ENCODE measurements at regions not wholly inside any gene's neighbourhood (a gene's known extent, or its start where the extent isn't known, plus 50 kb on each side); places are given as distances from the start of the nearest gene placed in this dataset.

- TF ChIP-seq ATF3 (IDR thresholded peaks at IDR 0.05): no peak
- no peak for TF ChIP-seq CTCF (IDR thresholded peaks at IDR 0.05; ENCODE audit: low read depth, low read length, missing input control)
- TF ChIP-seq FOXA1 (IDR thresholded peaks at IDR 0.05): no peak
- TF ChIP-seq GABPA (IDR thresholded peaks at IDR 0.05 in 1 of 2, conservative IDR thresholded peaks at IDR 0.05 in 1 of 2): no peak
- TF ChIP-seq JUND (IDR thresholded peaks at IDR 0.05): no peak
- TF ChIP-seq HNF4A (conservative IDR thresholded peaks at IDR 0.05): no peak
- no peak for TF ChIP-seq REST (IDR thresholded peaks at IDR 0.05)
- TF ChIP-seq RXRA (IDR thresholded peaks at IDR 0.05): no peak
- no peak for TF ChIP-seq SP1 (IDR thresholded peaks at IDR 0.05)
- TF ChIP-seq TAF1 (conservative IDR thresholded peaks at IDR 0.05): no peak
- no peak for TF ChIP-seq ZBTB33 (IDR thresholded peaks at IDR 0.05)
- TF ChIP-seq HNF4G (IDR thresholded peaks at IDR 0.05): no peak
- no peak for TF ChIP-seq FOXA2 (IDR thresholded peaks at IDR 0.05)
- no peak for TF ChIP-seq NR2F2 (IDR thresholded peaks at IDR 0.05)
- TF ChIP-seq YY1 (IDR thresholded peaks at IDR 0.05): no peak
- TF ChIP-seq RAD21 (IDR thresholded peaks at IDR 0.05): no peak
- no peak for TF ChIP-seq EGR1 (IDR thresholded peaks at IDR 0.05; ENCODE audit: low read depth in 2 of 2)
- TF ChIP-seq MAX (IDR thresholded peaks at IDR 0.05): no peak
- Histone ChIP-seq H3K27ac (ENCODE audit: low read depth in 1 of 2, low read length in 2 of 2) (no peak overlapping the region), H3K4me3 (ENCODE audit: low read depth in 1 of 3, low read length in 3 of 3) (no peak overlapping the region), H3K9me3 (ENCODE audit: control insufficient read depth in 4 of 4, low read length in 3 of 4) (peaks cover 0 to 4% (median 2%) of the 10 kb centered on the region in 4 donors), H3K27me3 (ENCODE audit: control insufficient read depth in 4 of 4, insufficient read depth in 4 of 4, low read length in 3 of 4) (peaks cover 0 to 2% (median 0%) of the 10 kb centered on the region in 4 donors), H3K36me3 (ENCODE audit: control insufficient read depth in 4 of 4, insufficient read depth in 3 of 4, low read depth in 1 of 4, low read length in 3 of 4) (no peaks in the 10 kb centered on the region), H3K9ac (ENCODE audit: low read depth in 1 of 2, low read length in 2 of 2) (no peak overlapping the region), H3K4me1 (ENCODE audit: control insufficient read depth in 4 of 4, insufficient read depth in 4 of 4, low read length in 3 of 4) (no peaks in the 10 kb centered on the region)
- WGBS: 83% methylated on average over 1 of the region's 1 CpG
- DNase-seq (ENCODE audit: low spot score): no peak
Measured at GRCh38 chr2:126224776-126225175, 431.2 kb upstream of the GYPC start.
